Esophagus muscularis mucosa (tissue), 3 donors: ENCODE measurements at regions not wholly inside any gene's neighbourhood (a gene's known extent, or its start where the extent isn't known, plus 50 kb on each side); places are given as distances from the start of the nearest gene placed in this dataset.

Source experiments
- CTCF ChIP-seq, 3 experiments: fragments of 200-600 bp in 2 of 3; fragments of 450-650 bp in 1 of 3; sonication (generic) in 2 of 3; IDR thresholded peaks; one replicate each; pipeline ENCODE4 v1.5.1; 2017 to 2019; ENCODE audit warnings: antibody characterized with exemption in 3 of 3, mild to moderate bottlenecking in 2 of 3, moderate library complexity in 1 of 3
- POLR2A ChIP-seq: fragments of 450-650 bp; IDR thresholded peaks from one replicate; pipeline ENCODE4 v1.6.1; 2017; ENCODE audit warnings: antibody characterized with exemption, moderate library complexity, mild to moderate bottlenecking, low read depth

GRCh38 chr4:15255537-15255936 is 172.3 kb upstream of the C1QTNF7 start:
- TF ChIP-seq CTCF (IDR thresholded peaks at IDR 0.05) (no peak), POLR2A (no peak)
